Neural crest cell (in vitro differentiated cells): ENCODE measurements at regions not wholly inside any gene's neighbourhood (a gene's known extent, or its start where the extent isn't known, plus 50 kb on each side); places are given as distances from the start of the nearest gene placed in this dataset.
"Not testable (repeated sequence)": the region's sequence is repeated elsewhere in the genome, so short reads cannot be mapped to it uniquely, and the experiment has no call there.

ENCODE experiments used
- DNase-seq: peaks from one replicate; pipeline ENCODE4 v3.0.0; 2021; ENCODE audit warnings: low read depth, mixed read lengths, low spot score
- H3K27ac Mint-ChIP-seq: one replicate; pipeline ENCODE4 v1.8.0; 2021; ENCODE audit warnings: mild to moderate bottlenecking, mixed read lengths; ENCODE audit not compliant: unreplicated experiment
- H3K27me3 Mint-ChIP-seq: 2 replicates; pipeline ENCODE4 v1.8.0; 2021; ENCODE audit warnings: low read depth, mild to moderate bottlenecking, mixed read lengths
- H3K36me3 Mint-ChIP-seq: 2 replicates; pipeline ENCODE4 v1.8.0; 2021; ENCODE audit warnings: low read depth, mild to moderate bottlenecking, mixed read lengths
- H3K4me1 Mint-ChIP-seq: 2 replicates; pipeline ENCODE4 v1.8.0; 2021; ENCODE audit warnings: mixed read lengths
- H3K4me3 Mint-ChIP-seq: one replicate; pipeline ENCODE4 v1.8.0; 2021; ENCODE audit warnings: mild to moderate bottlenecking, mixed read lengths
- H3K9me3 Mint-ChIP-seq: 2 replicates; pipeline ENCODE4 v1.8.0; 2021; ENCODE audit warnings: mixed read lengths
- CTCF ChIP-seq: fragments of 200-600 bp; sonication (generic); conservative IDR thresholded peaks from 2 replicates; pipeline ENCODE4 v1.5.0; 2021; ENCODE audit warnings: antibody characterized with exemption, mild to moderate bottlenecking

- not testable (repeated sequence) for H3K27me3 Mint-ChIP-seq, H3K9me3 Mint-ChIP-seq, H3K4me1 Mint-ChIP-seq, DNase-seq, H3K36me3 Mint-ChIP-seq, H3K4me3 Mint-ChIP-seq, H3K27ac Mint-ChIP-seq
- TF ChIP-seq CTCF = peak; percentile 30
Observed at GRCh38 chr17:16830219-16830618, 140.2 kb downstream of the CCDC144A start.
